K562 (cell line): ENCODE measurements at regions not wholly inside any gene's neighbourhood (a gene's known extent, or its start where the extent isn't known, plus 50 kb on each side); places are given as distances from the start of the nearest gene placed in this dataset.

Experiments used
- CEBPB ChIP-seq: fragments of 450-650 bp; IDR thresholded peaks from 2 replicates; pipeline ENCODE4 v1.6.1; 2016; ENCODE audit warnings: missing genetic modification characterization, missing compliant biosample characterization
- SNIP1 ChIP-seq: fragments of 450-650 bp; IDR thresholded peaks from 2 replicates; pipeline ENCODE4 v1.7.1; 2017; ENCODE audit warnings: low read depth, mild to moderate bottlenecking
- TF ChIP-seq, protein P1 (sequence below): sonication (generic); formaldehyde crosslinking; IDR thresholded peaks from 2 replicates; pipeline ENCODE4 v1.8.1; 2023; ENCODE audit warnings: missing genetic modification reagents, mild to moderate bottlenecking, borderline replicate concordance

DNA sequence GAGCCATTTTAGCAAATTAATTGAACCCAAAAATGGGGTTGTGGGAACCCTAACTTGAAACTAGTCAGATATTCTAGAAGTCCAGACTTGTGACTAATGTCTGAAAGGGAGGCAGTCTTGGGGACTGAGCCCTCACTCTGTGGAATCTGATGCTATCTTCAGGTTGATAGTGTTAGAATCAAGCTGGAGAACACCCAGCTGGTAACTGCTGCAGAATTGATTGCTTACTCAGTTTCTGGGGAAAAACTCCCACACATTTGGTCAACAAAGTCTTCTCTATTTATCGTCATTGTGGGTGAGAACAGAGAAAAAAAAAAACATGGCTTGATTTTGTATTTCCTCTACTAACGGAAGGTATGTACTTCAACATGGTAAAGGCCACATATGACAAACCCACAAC, 1925.8 kb upstream of the CELF4 start:
- TF ChIP-seq CEBPB (tag) = no peak
- TF ChIP-seq, protein P1, sequence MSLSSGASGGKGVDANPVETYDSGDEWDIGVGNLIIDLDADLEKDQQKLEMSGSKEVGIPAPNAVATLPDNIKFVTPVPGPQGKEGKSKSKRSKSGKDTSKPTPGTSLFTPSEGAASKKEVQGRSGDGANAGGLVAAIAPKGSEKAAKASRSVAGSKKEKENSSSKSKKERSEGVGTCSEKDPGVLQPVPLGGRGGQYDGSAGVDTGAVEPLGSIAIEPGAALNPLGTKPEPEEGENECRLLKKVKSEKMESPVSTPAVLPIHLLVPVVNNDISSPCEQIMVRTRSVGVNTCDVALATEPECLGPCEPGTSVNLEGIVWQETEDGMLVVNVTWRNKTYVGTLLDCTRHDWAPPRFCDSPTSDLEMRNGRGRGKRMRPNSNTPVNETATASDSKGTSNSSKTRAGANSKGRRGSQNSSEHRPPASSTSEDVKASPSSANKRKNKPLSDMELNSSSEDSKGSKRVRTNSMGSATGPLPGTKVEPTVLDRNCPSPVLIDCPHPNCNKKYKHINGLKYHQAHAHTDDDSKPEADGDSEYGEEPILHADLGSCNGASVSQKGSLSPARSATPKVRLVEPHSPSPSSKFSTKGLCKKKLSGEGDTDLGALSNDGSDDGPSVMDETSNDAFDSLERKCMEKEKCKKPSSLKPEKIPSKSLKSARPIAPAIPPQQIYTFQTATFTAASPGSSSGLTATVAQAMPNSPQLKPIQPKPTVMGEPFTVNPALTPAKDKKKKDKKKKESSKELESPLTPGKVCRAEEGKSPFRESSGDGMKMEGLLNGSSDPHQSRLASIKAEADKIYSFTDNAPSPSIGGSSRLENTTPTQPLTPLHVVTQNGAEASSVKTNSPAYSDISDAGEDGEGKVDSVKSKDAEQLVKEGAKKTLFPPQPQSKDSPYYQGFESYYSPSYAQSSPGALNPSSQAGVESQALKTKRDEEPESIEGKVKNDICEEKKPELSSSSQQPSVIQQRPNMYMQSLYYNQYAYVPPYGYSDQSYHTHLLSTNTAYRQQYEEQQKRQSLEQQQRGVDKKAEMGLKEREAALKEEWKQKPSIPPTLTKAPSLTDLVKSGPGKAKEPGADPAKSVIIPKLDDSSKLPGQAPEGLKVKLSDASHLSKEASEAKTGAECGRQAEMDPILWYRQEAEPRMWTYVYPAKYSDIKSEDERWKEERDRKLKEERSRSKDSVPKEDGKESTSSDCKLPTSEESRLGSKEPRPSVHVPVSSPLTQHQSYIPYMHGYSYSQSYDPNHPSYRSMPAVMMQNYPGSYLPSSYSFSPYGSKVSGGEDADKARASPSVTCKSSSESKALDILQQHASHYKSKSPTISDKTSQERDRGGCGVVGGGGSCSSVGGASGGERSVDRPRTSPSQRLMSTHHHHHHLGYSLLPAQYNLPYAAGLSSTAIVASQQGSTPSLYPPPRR (CRISPR knock-in tag) = no peak
- no peak for TF ChIP-seq SNIP1
